Astrocyte of the spinal cord (primary cell): ENCODE measurements at regions not wholly inside any gene's neighbourhood (a gene's known extent, or its start where the extent isn't known, plus 50 kb on each side); places are given as distances from the start of the nearest gene placed in this dataset.
A peak's percentile ranks its signal among the peaks of the same experiment; 100 is the strongest.

Experiments used
- DNase-seq: peaks from one replicate; pipeline ENCODE4 v3.0.0; 2011; ENCODE audit warnings: low read depth, low spot score
- H3K4me3 ChIP-seq: 2 replicates; pipeline ENCODE4 v1.5.1; 2011; ENCODE audit warnings: low read depth, mild to moderate bottlenecking, low read length, moderate library complexity
- in situ Hi-C: cut with HindIII; loops from 2 replicates; pipeline ENCODE4 v1.10.0; 2017; ENCODE audit warnings: low sequenced_read_pairs
- TF ChIP-seq, protein P1 (sequence below): IDR thresholded peaks from 2 replicates; pipeline ENCODE4 v1.5.1; 2012; ENCODE audit warnings: low read depth, mild to moderate bottlenecking, low read length, inconsistent platforms

GRCh38 chr14:46490238-46490685, 161.3 kb downstream of the RPL10L start:
- DNase-seq = no peak
- no peak overlapping the region for H3K4me3 ChIP-seq
- TF ChIP-seq, protein P1, sequence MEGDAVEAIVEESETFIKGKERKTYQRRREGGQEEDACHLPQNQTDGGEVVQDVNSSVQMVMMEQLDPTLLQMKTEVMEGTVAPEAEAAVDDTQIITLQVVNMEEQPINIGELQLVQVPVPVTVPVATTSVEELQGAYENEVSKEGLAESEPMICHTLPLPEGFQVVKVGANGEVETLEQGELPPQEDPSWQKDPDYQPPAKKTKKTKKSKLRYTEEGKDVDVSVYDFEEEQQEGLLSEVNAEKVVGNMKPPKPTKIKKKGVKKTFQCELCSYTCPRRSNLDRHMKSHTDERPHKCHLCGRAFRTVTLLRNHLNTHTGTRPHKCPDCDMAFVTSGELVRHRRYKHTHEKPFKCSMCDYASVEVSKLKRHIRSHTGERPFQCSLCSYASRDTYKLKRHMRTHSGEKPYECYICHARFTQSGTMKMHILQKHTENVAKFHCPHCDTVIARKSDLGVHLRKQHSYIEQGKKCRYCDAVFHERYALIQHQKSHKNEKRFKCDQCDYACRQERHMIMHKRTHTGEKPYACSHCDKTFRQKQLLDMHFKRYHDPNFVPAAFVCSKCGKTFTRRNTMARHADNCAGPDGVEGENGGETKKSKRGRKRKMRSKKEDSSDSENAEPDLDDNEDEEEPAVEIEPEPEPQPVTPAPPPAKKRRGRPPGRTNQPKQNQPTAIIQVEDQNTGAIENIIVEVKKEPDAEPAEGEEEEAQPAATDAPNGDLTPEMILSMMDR = peak; percentile 20
- in situ Hi-C loops = no loop called here

DNA sequence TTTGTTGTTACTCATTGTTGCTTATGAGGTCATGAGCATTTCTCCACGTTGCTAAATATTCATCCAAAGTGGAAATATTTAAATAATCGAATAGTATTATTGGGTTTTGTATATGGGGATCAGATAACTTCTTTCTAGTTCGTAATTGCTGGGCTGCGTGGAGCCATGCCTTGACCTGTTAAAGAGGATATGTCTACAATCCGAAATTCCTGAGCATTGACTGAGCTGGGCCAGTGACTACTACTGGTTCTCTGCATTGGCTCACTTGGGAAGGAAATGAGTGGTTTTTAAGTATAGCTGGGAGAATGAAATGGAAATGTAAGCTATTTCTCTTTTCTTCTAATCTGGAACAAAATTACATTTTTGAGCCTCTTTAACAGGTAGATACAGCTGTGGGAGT, 163.2 kb downstream of the RPL10L start:
- no peak overlapping the region for H3K4me3 ChIP-seq
- DNase-seq = no peak
- in situ Hi-C loops = no loop called here
- TF ChIP-seq, protein P1 = no peak

- DNase-seq = no peak
- in situ Hi-C loops = no loop called here
- TF ChIP-seq, protein P1 = no peak
- no peak overlapping the region for H3K4me3 ChIP-seq
Measured at GRCh38 chr14:46487582-46488350, 163.8 kb downstream of the RPL10L start.

GRCh38 chr14:46482200-46482599, 169.4 kb downstream of the RPL10L start:
- H3K4me3 ChIP-seq = no peak overlapping the region
- TF ChIP-seq, protein P1 = no peak
- in situ Hi-C loops = no loop called here
- no peak for DNase-seq

GRCh38 chr14:46480817-46481216, 170.8 kb downstream of the RPL10L start:
- in situ Hi-C loops = no loop called here
- no peak overlapping the region for H3K4me3 ChIP-seq
- no peak for DNase-seq
- TF ChIP-seq, protein P1 = no peak

DNA sequence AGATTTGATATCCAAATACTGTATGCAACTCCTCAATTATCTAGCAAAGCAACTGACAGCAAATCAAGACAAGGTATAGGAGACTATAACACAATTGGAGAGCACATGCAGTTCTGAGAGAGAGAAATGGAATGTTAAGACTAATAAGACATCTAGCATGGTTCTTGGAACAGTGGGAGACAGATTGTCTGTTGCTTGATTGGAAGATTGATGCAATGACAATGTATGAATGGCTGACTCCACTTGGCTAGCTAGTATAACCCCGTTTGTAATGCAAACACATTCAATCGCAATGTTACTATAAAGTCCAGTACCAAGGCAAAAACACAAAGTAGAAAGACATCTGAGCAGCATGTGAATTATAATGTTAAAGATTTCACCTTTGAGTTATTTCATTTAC, 179.3 kb downstream of the RPL10L start:
- in situ Hi-C loops = no loop called here
- no peak for DNase-seq
- TF ChIP-seq, protein P1 = no peak
- no peak overlapping the region for H3K4me3 ChIP-seq
